ENCODE measurements at regions not wholly inside any gene's neighbourhood (a gene's known extent, or its start where the extent isn't known, plus 50 kb on each side); places are given as distances from the start of the nearest gene placed in this dataset.
"Not testable (repeated sequence)": the region's sequence is repeated elsewhere in the genome, so short reads cannot be mapped to it uniquely, and the experiment has no call there.

GRCh38 chr14:37842106-37842505 lies 246.7 kb downstream of the TTC6 start:
- DNase-seq (ENCODE audit: low spot score), result no peak

GRCh38 chr14:37843954-37844607 lies 248.7 kb downstream of the TTC6 start:
- no peak for DNase-seq (ENCODE audit: low spot score)

- no peak for DNase-seq (ENCODE audit: low spot score)
These were observed 249.2 kb downstream of the TTC6 start for GRCh38 chr14:37844614-37845013.

GRCh38 chr14:37848985-37849621 lies 253.7 kb downstream of the TTC6 start:
- DNase-seq (ENCODE audit: low spot score), result no peak

- no peak for DNase-seq (ENCODE audit: low spot score)
These were observed 255.6 kb downstream of the TTC6 start for GRCh38 chr14:37851054-37851453.

GRCh38 chr14:37855871-37856270 lies 260.4 kb downstream of the TTC6 start:
- DNase-seq (ENCODE audit: low spot score), result no peak

- no peak for DNase-seq (ENCODE audit: low spot score)
These were observed 262.4 kb downstream of the TTC6 start for GRCh38 chr14:37857774-37858266.

GRCh38 chr14:37858733-37859132 lies 263.3 kb downstream of the TTC6 start:
- no peak for DNase-seq (ENCODE audit: low spot score)

GRCh38 chr14:37859177-37859576 lies 263.7 kb downstream of the TTC6 start:
- DNase-seq (ENCODE audit: low spot score), result no peak

- no peak for DNase-seq (ENCODE audit: low spot score)
These were observed 266.8 kb downstream of the TTC6 start for GRCh38 chr14:37862263-37862662.

- DNase-seq (ENCODE audit: low spot score), result no peak
These were observed 268.7 kb downstream of the TTC6 start for GRCh38 chr14:37864128-37864527.

- no peak for DNase-seq (ENCODE audit: low spot score)
These were observed 269.7 kb downstream of the TTC6 start for GRCh38 chr14:37864861-37865718.

GRCh38 chr14:37865719-37866549 lies 270.5 kb downstream of the TTC6 start:
- no peak for DNase-seq (ENCODE audit: low spot score)

- DNase-seq (ENCODE audit: low spot score), result no peak
These were observed 274.2 kb downstream of the TTC6 start for GRCh38 chr14:37869633-37870032.

GRCh38 chr14:37870170-37870569 lies 274.7 kb downstream of the TTC6 start:
- no peak for DNase-seq (ENCODE audit: low spot score)

- no peak for DNase-seq (ENCODE audit: low spot score)
These were observed 275.4 kb downstream of the TTC6 start for GRCh38 chr14:37870632-37871346.

GRCh38 chr14:37874065-37874428 lies 278.6 kb downstream of the TTC6 start:
- DNase-seq (ENCODE audit: low spot score), result not testable (repeated sequence)

- DNase-seq (ENCODE audit: low spot score), result peak; percentile 38
These were observed 279.1 kb downstream of the TTC6 start for GRCh38 chr14:37874429-37875109.

- no peak for DNase-seq (ENCODE audit: low spot score)
These were observed 292.8 kb downstream of the TTC6 start for GRCh38 chr14:37888234-37888633.

- peak; percentile 17 for DNase-seq (ENCODE audit: low spot score)
These were observed 293.7 kb downstream of the TTC6 start for GRCh38 chr14:37889087-37889486.

GRCh38 chr14:37890095-37890494 lies 294.7 kb downstream of the TTC6 start:
- no peak for DNase-seq (ENCODE audit: low spot score)

Measured in pons (tissue), 1 donor.